B cell (primary cell): ENCODE measurements at regions not wholly inside any gene's neighbourhood (a gene's known extent, or its start where the extent isn't known, plus 50 kb on each side); places are given as distances from the start of the nearest gene placed in this dataset.

ENCODE experiments used
- ATAC-seq: fragments of 200-7000 bp; cut with Tn5 transposase; one replicate; pipeline ENCODE4 v1.10.0; 2021; ENCODE audit warnings: low read depth, mild to moderate bottlenecking, moderate number of reproducible peaks, moderate library complexity
- CTCF ChIA-PET: fragments of 350-600 bp; sonication (Branson Sonifier 250); formaldehyde crosslinking; loops from one replicate; lab custom pipeline; 2021; ENCODE audit warnings: antibody characterized with exemption, inconsistent platforms; lab: Charles Lee
- POLR2A ChIA-PET: fragments of 350-600 bp; sonication (Branson Sonifier 250); formaldehyde crosslinking; loops from one replicate; lab custom pipeline; 2021; ENCODE audit warnings: antibody characterized with exemption; lab: Charles Lee
- DNase-seq: peaks from one replicate; pipeline ENCODE4 v3.0.0; 2013
- H2AFZ ChIP-seq: 2 replicates; pipeline ENCODE4 v1.6.1; 2012; ENCODE audit warnings: mild to moderate bottlenecking, low read depth, low read length; ENCODE audit not compliant: insufficient read depth, poor library complexity, severe bottlenecking
- H3K27ac ChIP-seq, 2 donors: 1 replicate in 1 of 2; 2 replicates in 1 of 2; pipeline ENCODE4 v1.5.1; 2012 to 2013; ENCODE audit warnings: low read length in 2 of 2, mild to moderate bottlenecking in 2 of 2, moderate library complexity in 1 of 2
- H3K27me3 ChIP-seq, 4 experiments: fragments of 200-600 bp in 1 of 4; sonication (generic) in 1 of 4; replicated peaks in 1 of 4; 1 replicate in 2 of 4; 2 replicates in 2 of 4; pipeline versions ENCODE4 v1.6.1 to v1.7.0; 2013 to 2016; ENCODE audit warnings: low read length in 3 of 4, mild to moderate bottlenecking in 2 of 4, mixed read lengths in 1 of 4, moderate library complexity in 1 of 4; ENCODE audit not compliant: insufficient read depth in 4 of 4, control insufficient read depth in 3 of 4; ENCODE audit errors: control extremely low read depth in 1 of 4
- H3K36me3 ChIP-seq, 2 experiments: replicated peaks in 1 of 2; 1 replicate in 1 of 2; 2 replicates in 1 of 2; pipeline versions ENCODE4 v1.6.1 to v1.7.1; 2013; ENCODE audit warnings: low read length in 1 of 2; ENCODE audit not compliant: insufficient read depth in 2 of 2, control insufficient read depth in 1 of 2; ENCODE audit errors: control extremely low read depth in 1 of 2, extremely low read depth in 1 of 2
- H3K4me1 ChIP-seq, 2 donors: fragments of 200-600 bp in 1 of 2; sonication (generic) in 1 of 2; 1 replicate in 1 of 2; 2 replicates in 1 of 2; pipeline versions ENCODE4 v1.5.1 to v1.6.1; 2013 to 2017; ENCODE audit warnings: low read length in 2 of 2; ENCODE audit not compliant: control insufficient read depth in 2 of 2, insufficient read depth in 2 of 2
- H3K4me2 ChIP-seq: replicated peaks from 2 replicates; pipeline ENCODE3; 2012; ENCODE audit warnings: mild to moderate bottlenecking, low read depth, low read length; ENCODE audit not compliant: poor library complexity, severe bottlenecking
- H3K4me3 ChIP-seq, 5 experiments: fragments of 200-600 bp in 1 of 5; sonication (generic) in 1 of 5; 1 replicate in 3 of 5; 2 replicates in 2 of 5; pipeline versions ENCODE4 v1.5.1 to v1.7.0; 2011 to 2016; ENCODE audit warnings: low read length in 4 of 5, mild to moderate bottlenecking in 4 of 5, low read depth in 2 of 5, control low read depth in 1 of 5, moderate library complexity in 1 of 5; ENCODE audit not compliant: insufficient read depth in 1 of 5; ENCODE audit errors: control extremely low read depth in 1 of 5, extremely low read depth in 1 of 5
- H3K79me2 ChIP-seq: fragments of 200-600 bp; sonication (generic); one replicate; pipeline ENCODE4 v1.6.0; 2016; ENCODE audit warnings: low read length; ENCODE audit not compliant: control insufficient read depth, insufficient read depth
- H3K9ac ChIP-seq: fragments of 200-600 bp; sonication (generic); 2 replicates; pipeline ENCODE4 v1.6.1; 2017; ENCODE audit warnings: mild to moderate bottlenecking, low read length, moderate library complexity
- H3K9me3 ChIP-seq, 3 donors: one replicate each; pipeline versions ENCODE4 v1.6.1 to v1.7.1; 2013; ENCODE audit warnings: low read length in 2 of 3; ENCODE audit not compliant: control insufficient read depth in 2 of 3, insufficient read depth in 1 of 3; ENCODE audit errors: control extremely low read depth in 1 of 3
- H4K20me1 ChIP-seq: 2 replicates; pipeline ENCODE4 v1.6.0; 2012; ENCODE audit warnings: mild to moderate bottlenecking, low read length; ENCODE audit not compliant: insufficient read depth, control insufficient read depth, poor library complexity, severe bottlenecking
- H3K27ac Mint-ChIP-seq: one replicate; pipeline ENCODE4 v1.8.0; 2021; ENCODE audit warnings: mixed read lengths
- H3K27me3 Mint-ChIP-seq: one replicate; pipeline ENCODE4 v1.8.0; 2021; ENCODE audit warnings: mixed read lengths
- H3K4me1 Mint-ChIP-seq: one replicate; pipeline ENCODE4 v1.8.0; 2021; ENCODE audit warnings: mixed read lengths
- H3K4me3 Mint-ChIP-seq: one replicate; pipeline ENCODE4 v1.8.0; 2021; ENCODE audit warnings: mixed read lengths
- H3K9me3 Mint-ChIP-seq: one replicate; pipeline ENCODE4 v1.8.0; 2022; ENCODE audit warnings: mixed read lengths; ENCODE audit not compliant: insufficient read depth
- CTCF ChIP-seq: fragments of 200-600 bp; IDR thresholded peaks from one replicate; pipeline ENCODE4 v1.8.0; 2022; ENCODE audit warnings: antibody characterized with exemption, mild to moderate bottlenecking
- EZH2 ChIP-seq: IDR thresholded peaks from 2 replicates; pipeline ENCODE4 v1.6.1; 2012; ENCODE audit warnings: borderline replicate concordance, low read depth, mild to moderate bottlenecking, moderate library complexity, low read length; ENCODE audit not compliant: insufficient read depth, poor library complexity, severe bottlenecking
- WGBS: methylation state at CpG from one replicate; pipeline ENCODE4 v1.1.5; 2013; ENCODE audit warnings: missing lambda C conversion rate; ENCODE audit not compliant: insufficient coverage; 5-methylcytosine and 5-hydroxymethylcytosine counted together
- intact Hi-C: fragments of 100-400 bp; cut with micrococcal nuclease; formaldehyde crosslinking; loops from one replicate; pipeline ENCODE4 v1.10.0; 2022

- ChIA-PET CTCF (no interaction called here), POLR2A (no interaction called here)
- Histone ChIP-seq H4K20me1 (no peaks in the 10 kb centered on the region), H2AFZ (no peak overlapping the region), H3K9ac (no peak overlapping the region), H3K27ac (no peak overlapping the region), H3K4me2 (no peak overlapping the region), H3K36me3 (no peaks in the 10 kb centered on the region), H3K4me1 (no peaks in the 10 kb centered on the region), H3K27me3 (no peaks in the 10 kb centered on the region), H3K79me2 (no peaks in the 10 kb centered on the region), H3K9me3 (peaks cover 0 to 4% (median 0%) of the 10 kb centered on the region in 3 donors), H3K4me3 (no peak overlapping the region)
- ATAC-seq = no peak
- DNase-seq = no peak
- 100% methylated on average over 1 of the region's 5 CpGs for WGBS
- Mint-ChIP-seq H3K9me3 (peaks cover 4% of the 10 kb centered on the region), H3K27ac (no peak overlapping the region), H3K27me3 (no peaks in the 10 kb centered on the region), H3K4me1 (no peaks in the 10 kb centered on the region), H3K4me3 (no peak overlapping the region)
- intact Hi-C loops = no loop called here
- TF ChIP-seq CTCF = no peak
- TF ChIP-seq EZH2 = no peak
Observed at GRCh38 chr6:76684875-76685274, 612.4 kb upstream of the IMPG1 start.

- Histone ChIP-seq H4K20me1 (no peaks in the 10 kb centered on the region), H3K4me3 (no peak overlapping the region), H3K79me2 (no peaks in the 10 kb centered on the region), H3K36me3 (no peaks in the 10 kb centered on the region), H3K9me3 (peaks cover 0 to 4% (median 0%) of the 10 kb centered on the region in 3 donors), H3K27me3 (no peaks in the 10 kb centered on the region), H2AFZ (no peak overlapping the region), H3K9ac (no peak overlapping the region), H3K4me1 (no peaks in the 10 kb centered on the region), H3K27ac (no peak overlapping the region), H3K4me2 (no peak overlapping the region)
- intact Hi-C loops = no loop called here
- H3K27ac Mint-ChIP-seq = no peak overlapping the region
- no peak for TF ChIP-seq CTCF
- no peak for TF ChIP-seq EZH2
- no peaks in the 10 kb centered on the region for H3K27me3 Mint-ChIP-seq
- ChIA-PET POLR2A (no interaction called here), CTCF (no interaction called here)
- H3K9me3 Mint-ChIP-seq = peaks cover 4% of the 10 kb centered on the region
- DNase-seq (no peak), ATAC-seq (no peak)
- no peaks in the 10 kb centered on the region for H3K4me1 Mint-ChIP-seq
- 82% methylated on average over 2 of the region's 2 CpGs for WGBS
- H3K4me3 Mint-ChIP-seq = no peak overlapping the region
Observed at GRCh38 chr6:76683985-76684384, 611.5 kb upstream of the IMPG1 start.
